Tibial artery (tissue), 4 donors: ENCODE measurements at regions not wholly inside any gene's neighbourhood (a gene's known extent, or its start where the extent isn't known, plus 50 kb on each side); places are given as distances from the start of the nearest gene placed in this dataset.
A peak's percentile ranks its signal among the peaks of the same experiment; 100 is the strongest.

Experiments used
- DNase-seq, 2 donors: peaks; one replicate each; pipeline ENCODE4 v3.0.0-alpha.2; 2019
- H3K27ac ChIP-seq, 2 donors: fragments of 200-600 bp; sonication (generic) in 1 of 2; 1 replicate in 1 of 2; 2 replicates in 1 of 2; pipeline ENCODE4 v1.5.1; 2018 to 2019; ENCODE audit warnings: mild to moderate bottlenecking in 1 of 2
- H3K27me3 ChIP-seq, 2 donors: fragments of 200-600 bp; sonication (generic) in 1 of 2; one replicate each; pipeline versions ENCODE4 v1.5.1 to v1.6.0; 2016 to 2019
- H3K36me3 ChIP-seq, 3 donors: fragments of 200-600 bp; sonication (generic) in 2 of 3; one replicate each; pipeline ENCODE4 v1.5.1; 2016 to 2019; ENCODE audit warnings: mild to moderate bottlenecking in 2 of 3
- H3K4me1 ChIP-seq, 4 donors: fragments of 200-600 bp; sonication (generic) in 2 of 4; 1 replicate in 3 of 4; 2 replicates in 1 of 4; pipeline ENCODE4 v1.5.1; 2016 to 2019
- H3K4me3 ChIP-seq, 2 donors: fragments of 200-600 bp; sonication (generic) in 1 of 2; 1 replicate in 1 of 2; 2 replicates in 1 of 2; pipeline ENCODE4 v1.5.1; 2018 to 2019; ENCODE audit warnings: mild to moderate bottlenecking in 2 of 2
- H3K9me3 ChIP-seq, 3 donors: fragments of 200-600 bp; sonication (generic) in 1 of 3; one replicate each; pipeline ENCODE4 v1.5.1; 2016 to 2019
- intact Hi-C: fragments of 100-400 bp; cut with DNase I; formaldehyde crosslinking; loops from one replicate; pipeline ENCODE4 v1.15.0; 2023; ENCODE audit warnings: low total_unique reads
- TF ChIP-seq, protein P1 (sequence below), 2 experiments: fragments of 200-600 bp in 1 of 2; fragments of 450-650 bp in 1 of 2; IDR thresholded peaks; one replicate each; pipeline ENCODE4 v1.5.1; 2017 to 2019; ENCODE audit warnings: antibody characterized with exemption in 2 of 2, mild to moderate bottlenecking in 1 of 2, moderate library complexity in 1 of 2

- Histone ChIP-seq H3K27me3 (no peaks in the 10 kb centered on the region), H3K4me3 (no peak overlapping the region), H3K4me1 (peaks cover 0 to 23% (median 9%) of the 10 kb centered on the region in 4 donors), H3K27ac (peak overlapping the region; percentile 43 to 76), H3K9me3 (no peaks in the 10 kb centered on the region), H3K36me3 (no peaks in the 10 kb centered on the region)
- TF ChIP-seq, protein P1, sequence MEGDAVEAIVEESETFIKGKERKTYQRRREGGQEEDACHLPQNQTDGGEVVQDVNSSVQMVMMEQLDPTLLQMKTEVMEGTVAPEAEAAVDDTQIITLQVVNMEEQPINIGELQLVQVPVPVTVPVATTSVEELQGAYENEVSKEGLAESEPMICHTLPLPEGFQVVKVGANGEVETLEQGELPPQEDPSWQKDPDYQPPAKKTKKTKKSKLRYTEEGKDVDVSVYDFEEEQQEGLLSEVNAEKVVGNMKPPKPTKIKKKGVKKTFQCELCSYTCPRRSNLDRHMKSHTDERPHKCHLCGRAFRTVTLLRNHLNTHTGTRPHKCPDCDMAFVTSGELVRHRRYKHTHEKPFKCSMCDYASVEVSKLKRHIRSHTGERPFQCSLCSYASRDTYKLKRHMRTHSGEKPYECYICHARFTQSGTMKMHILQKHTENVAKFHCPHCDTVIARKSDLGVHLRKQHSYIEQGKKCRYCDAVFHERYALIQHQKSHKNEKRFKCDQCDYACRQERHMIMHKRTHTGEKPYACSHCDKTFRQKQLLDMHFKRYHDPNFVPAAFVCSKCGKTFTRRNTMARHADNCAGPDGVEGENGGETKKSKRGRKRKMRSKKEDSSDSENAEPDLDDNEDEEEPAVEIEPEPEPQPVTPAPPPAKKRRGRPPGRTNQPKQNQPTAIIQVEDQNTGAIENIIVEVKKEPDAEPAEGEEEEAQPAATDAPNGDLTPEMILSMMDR (IDR thresholded peaks at IDR 0.05): no peak
- DNase-seq: no peak
- intact Hi-C loops: no loop called here
Observed at GRCh38 chr2:177314722-177315264, 50.3 kb upstream of the NFE2L2 start.

DNA sequence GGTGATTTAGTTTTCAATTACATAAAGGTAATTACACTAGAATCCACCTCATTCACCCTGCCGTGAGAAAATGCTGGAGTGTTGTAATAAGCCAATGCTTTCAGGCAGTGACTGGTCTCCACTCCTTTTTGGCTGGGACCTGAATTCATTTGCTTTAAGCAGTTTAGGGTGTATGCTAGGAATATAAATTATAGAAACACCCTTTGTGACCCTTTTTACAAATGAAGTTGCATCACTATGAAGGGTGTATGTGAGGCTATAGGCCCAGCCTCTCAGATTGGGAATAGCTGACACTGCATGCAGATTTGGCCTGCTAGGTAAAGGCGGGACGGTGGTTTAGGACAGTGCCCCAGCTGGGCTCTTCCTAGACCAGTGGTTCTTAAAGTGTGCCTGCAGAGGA lies 50.8 kb upstream of the NFE2L2 start:
- Histone ChIP-seq H3K36me3 (no peaks in the 10 kb centered on the region), H3K4me3 (no peak overlapping the region), H3K27ac (peak overlapping the region in 1 of 2 donors; percentile 76), H3K4me1 (peaks cover 0 to 23% (median 9%) of the 10 kb centered on the region in 4 donors), H3K27me3 (no peaks in the 10 kb centered on the region), H3K9me3 (no peaks in the 10 kb centered on the region)
- intact Hi-C loops: no loop called here
- no peak for DNase-seq
- TF ChIP-seq, protein P1 (IDR thresholded peaks at IDR 0.05): no peak

DNA sequence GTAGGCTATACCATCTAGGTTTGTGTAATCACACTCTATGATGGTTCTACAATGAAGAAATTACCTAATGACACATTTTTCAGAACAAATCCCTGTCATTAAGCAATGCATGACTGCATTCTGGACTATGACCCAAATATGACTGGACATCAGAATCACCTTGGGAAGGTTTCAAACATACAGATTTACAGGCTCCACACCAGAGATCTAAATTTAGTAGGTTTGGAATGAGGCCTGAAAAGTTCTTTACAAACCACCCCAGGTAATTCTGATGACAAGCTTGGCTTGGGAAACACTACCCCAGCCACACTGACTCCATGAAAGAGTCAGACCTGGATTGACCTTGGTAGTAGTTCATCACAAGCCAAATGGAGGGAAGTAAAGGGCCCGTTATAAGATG lies 52.2 kb upstream of the NFE2L2 start:
- TF ChIP-seq, protein P1 (IDR thresholded peaks at IDR 0.05): no peak
- intact Hi-C loops: no loop called here
- Histone ChIP-seq H3K4me3 (no peak overlapping the region), H3K9me3 (no peaks in the 10 kb centered on the region), H3K27me3 (no peaks in the 10 kb centered on the region), H3K4me1 (peaks cover 0 to 23% (median 9%) of the 10 kb centered on the region in 4 donors), H3K27ac (no peak overlapping the region), H3K36me3 (no peaks in the 10 kb centered on the region)
- DNase-seq: no peak

- H3K4me1 ChIP-seq: peaks cover 0 to 23% (median 9%) of the 10 kb centered on the region in 4 donors
- H3K27ac ChIP-seq: no peak overlapping the region
- intact Hi-C loops: no loop called here
- TF ChIP-seq, protein P1 (IDR thresholded peaks at IDR 0.05): no peak
- DNase-seq: no peak
- H3K9me3 ChIP-seq: no peaks in the 10 kb centered on the region
- H3K4me3 ChIP-seq: no peak overlapping the region
- no peaks in the 10 kb centered on the region for H3K27me3 ChIP-seq
- H3K36me3 ChIP-seq: peaks cover 2 to 3% (median 3%) of the 10 kb centered on the region in 3 donors
Observed at GRCh38 chr2:177317443-177317842, 52.9 kb upstream of the NFE2L2 start.

DNA sequence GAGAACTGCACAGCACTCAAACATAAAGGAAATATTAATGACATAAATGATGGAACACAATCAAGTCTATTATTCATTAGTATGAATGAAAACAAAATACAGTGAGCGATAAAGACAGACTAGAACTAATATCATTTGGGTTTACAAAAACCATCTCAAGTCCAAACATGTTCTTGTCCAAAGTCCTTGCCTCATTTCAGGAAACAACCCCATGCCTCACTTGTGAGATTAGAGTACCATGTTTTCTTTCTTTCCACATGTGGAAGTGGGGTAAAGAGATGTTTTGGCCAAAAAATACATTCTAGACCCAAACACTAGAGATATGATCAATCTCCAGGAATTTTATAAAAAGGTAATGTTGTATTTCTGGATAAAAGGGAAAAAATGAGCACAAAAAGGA lies 53.3 kb upstream of the NFE2L2 start:
- H3K36me3 ChIP-seq: peaks cover 4 to 7% (median 6%) of the 10 kb centered on the region in 3 donors
- H3K9me3 ChIP-seq: no peaks in the 10 kb centered on the region
- H3K27me3 ChIP-seq: no peaks in the 10 kb centered on the region
- H3K27ac ChIP-seq: no peak overlapping the region
- DNase-seq: no peak
- intact Hi-C loops: no loop called here
- H3K4me3 ChIP-seq: no peak overlapping the region
- H3K4me1 ChIP-seq: peaks cover 0 to 23% (median 9%) of the 10 kb centered on the region in 4 donors
- TF ChIP-seq, protein P1 (IDR thresholded peaks at IDR 0.05): no peak

GRCh38 chr2:177318613-177319012 lies 54.1 kb upstream of the NFE2L2 start:
- no peak for DNase-seq
- intact Hi-C loops: no loop called here

More at GRCh38 chr2:177318613-177319012, 54.1 kb upstream of the NFE2L2 start:
- Histone ChIP-seq H3K27me3 (no peaks in the 10 kb centered on the region), H3K9me3 (no peaks in the 10 kb centered on the region), H3K4me1 (peaks cover 0 to 15% (median 7%) of the 10 kb centered on the region in 4 donors), H3K4me3 (no peak overlapping the region), H3K36me3 (peaks cover 4 to 7% (median 6%) of the 10 kb centered on the region in 3 donors), H3K27ac (no peak overlapping the region)
- TF ChIP-seq, protein P1 (IDR thresholded peaks at IDR 0.05): no peak
